ENCODE measurements at regions not wholly inside any gene's neighbourhood (a gene's known extent, or its start where the extent isn't known, plus 50 kb on each side); places are given as distances from the start of the nearest gene placed in this dataset.

DNA sequence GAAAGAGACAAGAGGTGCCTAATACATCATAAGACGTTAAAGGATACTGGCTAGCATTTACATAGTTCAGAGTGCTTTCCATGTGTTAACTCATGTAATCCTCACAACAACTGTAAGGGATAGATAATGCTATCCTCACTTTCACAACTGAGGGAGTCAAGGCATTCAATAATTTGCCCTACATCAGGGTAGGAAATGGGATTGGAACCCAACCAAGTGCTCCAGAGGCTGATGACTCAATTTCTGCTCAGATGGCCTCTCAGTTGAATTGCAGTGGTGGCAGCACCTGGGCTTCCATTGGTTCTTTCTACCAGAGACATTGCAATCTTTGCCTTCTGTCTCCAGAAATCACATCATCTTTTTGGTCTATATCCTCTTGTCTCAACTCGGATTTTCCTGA lies 232.9 kb downstream of the ETS1 start:
- Histone ChIP-seq H3K9me2 (replicated peaks; ENCODE audit: low read depth, low read length) (no peaks in the 10 kb centered on the region), H3K79me2 (ENCODE audit: insufficient read depth, low read length) (no peaks in the 10 kb centered on the region), H3K27me3 (ENCODE audit: insufficient read depth, low read length, poor library complexity, severe bottlenecking) (no peaks in the 10 kb centered on the region), H3K9me3 (ENCODE audit: insufficient read depth, low read depth, low read length) (no peaks in the 10 kb centered on the region), H4K20me1 (ENCODE audit: insufficient read depth, low read length, poor library complexity, severe bottlenecking) (no peaks in the 10 kb centered on the region), H3K4me1 (ENCODE audit: insufficient read depth, low read length, poor library complexity, severe bottlenecking) (peaks cover 23% of the 10 kb centered on the region), H3F3A (ENCODE audit: low read depth) (no peaks in the 10 kb centered on the region), H3K9ac (ENCODE audit: low read depth, low read length, poor library complexity, severe bottlenecking) (no peak overlapping the region), H3K36me3 (ENCODE audit: insufficient read depth, low read length) (no peaks in the 10 kb centered on the region), H2AFZ (ENCODE audit: low read length) (no peak overlapping the region), H3K4me3 (ENCODE audit: low read length, poor library complexity, severe bottlenecking) (no peak overlapping the region), H3K4me2 (ENCODE audit: low read depth, low read length, poor library complexity, severe bottlenecking) (no peak overlapping the region)
- TF ChIP-seq, protein P1, sequence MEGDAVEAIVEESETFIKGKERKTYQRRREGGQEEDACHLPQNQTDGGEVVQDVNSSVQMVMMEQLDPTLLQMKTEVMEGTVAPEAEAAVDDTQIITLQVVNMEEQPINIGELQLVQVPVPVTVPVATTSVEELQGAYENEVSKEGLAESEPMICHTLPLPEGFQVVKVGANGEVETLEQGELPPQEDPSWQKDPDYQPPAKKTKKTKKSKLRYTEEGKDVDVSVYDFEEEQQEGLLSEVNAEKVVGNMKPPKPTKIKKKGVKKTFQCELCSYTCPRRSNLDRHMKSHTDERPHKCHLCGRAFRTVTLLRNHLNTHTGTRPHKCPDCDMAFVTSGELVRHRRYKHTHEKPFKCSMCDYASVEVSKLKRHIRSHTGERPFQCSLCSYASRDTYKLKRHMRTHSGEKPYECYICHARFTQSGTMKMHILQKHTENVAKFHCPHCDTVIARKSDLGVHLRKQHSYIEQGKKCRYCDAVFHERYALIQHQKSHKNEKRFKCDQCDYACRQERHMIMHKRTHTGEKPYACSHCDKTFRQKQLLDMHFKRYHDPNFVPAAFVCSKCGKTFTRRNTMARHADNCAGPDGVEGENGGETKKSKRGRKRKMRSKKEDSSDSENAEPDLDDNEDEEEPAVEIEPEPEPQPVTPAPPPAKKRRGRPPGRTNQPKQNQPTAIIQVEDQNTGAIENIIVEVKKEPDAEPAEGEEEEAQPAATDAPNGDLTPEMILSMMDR (conservative IDR thresholded peaks at IDR 0.05; ENCODE audit: low read length), result no peak
- no peak for TF ChIP-seq EZH2phosphoT487 (IDR thresholded peaks at IDR 0.05; ENCODE audit: borderline replicate concordance)

DNA sequence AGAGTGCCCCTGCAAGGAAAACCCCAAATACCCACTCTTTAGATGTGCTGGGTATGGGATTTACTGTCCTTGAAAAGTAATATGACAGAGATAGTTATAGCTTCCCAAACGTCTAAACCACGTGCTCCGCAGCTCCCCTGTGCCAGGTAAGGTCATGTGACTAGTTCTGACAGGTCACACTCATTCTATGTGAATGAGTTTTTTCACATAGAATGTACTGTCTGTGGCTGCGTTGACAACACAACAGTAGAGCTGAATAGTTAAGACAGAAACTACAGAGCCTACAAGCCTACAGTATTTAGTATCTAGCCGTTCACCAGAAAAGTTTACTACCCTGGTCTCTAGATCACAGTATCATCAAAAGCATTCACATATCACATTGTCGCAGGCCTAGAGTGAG lies 236.2 kb downstream of the ETS1 start:
- no peak overlapping the region for H3K4me3 ChIP-seq (ENCODE audit: low read length, poor library complexity, severe bottlenecking)
- no peaks in the 10 kb centered on the region for H3K27me3 ChIP-seq (ENCODE audit: insufficient read depth, low read length, poor library complexity, severe bottlenecking)
- no peak for TF ChIP-seq EZH2phosphoT487 (IDR thresholded peaks at IDR 0.05; ENCODE audit: borderline replicate concordance)
- TF ChIP-seq, protein P1 (conservative IDR thresholded peaks at IDR 0.05; ENCODE audit: low read length), result no peak
- no peaks in the 10 kb centered on the region for H4K20me1 ChIP-seq (ENCODE audit: insufficient read depth, low read length, poor library complexity, severe bottlenecking)
- no peak overlapping the region for H3K4me2 ChIP-seq (ENCODE audit: low read depth, low read length, poor library complexity, severe bottlenecking)
- no peaks in the 10 kb centered on the region for H3K36me3 ChIP-seq (ENCODE audit: insufficient read depth, low read length)
- H3F3A ChIP-seq (ENCODE audit: low read depth), result no peaks in the 10 kb centered on the region
- H3K9me3 ChIP-seq (ENCODE audit: insufficient read depth, low read depth, low read length), result no peaks in the 10 kb centered on the region
- H2AFZ ChIP-seq (ENCODE audit: low read length), result 0 out of 2 replicates have a peak overlapping the region, but pooled peaks have one; percentile 20
- H3K9me2 ChIP-seq (replicated peaks; ENCODE audit: low read depth, low read length), result no peaks in the 10 kb centered on the region
- H3K79me2 ChIP-seq (ENCODE audit: insufficient read depth, low read length), result no peaks in the 10 kb centered on the region
- peaks cover 23% of the 10 kb centered on the region for H3K4me1 ChIP-seq (ENCODE audit: insufficient read depth, low read length, poor library complexity, severe bottlenecking)
- no peak overlapping the region for H3K9ac ChIP-seq (ENCODE audit: low read depth, low read length, poor library complexity, severe bottlenecking)

DNA sequence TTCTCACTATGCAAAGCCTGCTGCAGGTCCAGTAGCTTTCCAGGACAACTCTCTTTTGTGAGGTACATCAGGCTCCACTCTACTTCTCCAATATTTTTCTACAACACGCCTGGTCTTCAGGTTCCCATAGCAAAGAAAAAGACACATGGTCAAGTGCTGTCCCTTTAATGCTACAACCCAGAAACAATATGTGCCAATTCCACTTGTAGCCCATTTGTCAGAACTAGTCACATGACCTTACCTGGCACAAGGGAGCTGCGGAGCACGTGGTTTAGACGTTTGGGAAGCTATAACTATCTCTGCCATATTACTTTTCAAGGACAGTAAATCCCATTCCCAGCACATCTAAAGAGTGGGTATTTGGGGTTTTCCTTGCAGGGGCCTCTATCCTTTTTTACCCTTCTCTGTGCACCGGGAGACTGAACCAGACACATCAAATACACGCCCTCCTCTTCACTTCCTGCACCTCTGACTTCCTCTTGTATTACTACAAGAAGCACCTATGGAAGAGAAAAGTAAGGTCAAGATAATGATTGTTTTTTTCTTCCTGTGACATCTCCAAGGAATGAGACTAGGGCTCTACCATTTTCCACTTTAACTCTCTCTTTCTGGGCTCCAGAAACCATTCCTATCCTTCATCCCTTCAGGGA lies 237.6 kb downstream of the ETS1 start:
- Histone ChIP-seq H3K79me2 (ENCODE audit: insufficient read depth, low read length) (no peaks in the 10 kb centered on the region), H3K9me2 (replicated peaks; ENCODE audit: low read depth, low read length) (no peaks in the 10 kb centered on the region), H3K27me3 (ENCODE audit: insufficient read depth, low read length, poor library complexity, severe bottlenecking) (no peaks in the 10 kb centered on the region), H2AFZ (ENCODE audit: low read length) (peak overlapping the region; percentile 68), H3K4me3 (ENCODE audit: low read length, poor library complexity, severe bottlenecking) (peak overlapping the region; percentile 12), H3K9ac (ENCODE audit: low read depth, low read length, poor library complexity, severe bottlenecking) (no peak overlapping the region), H4K20me1 (ENCODE audit: insufficient read depth, low read length, poor library complexity, severe bottlenecking) (no peaks in the 10 kb centered on the region), H3K36me3 (ENCODE audit: insufficient read depth, low read length) (no peaks in the 10 kb centered on the region), H3K4me1 (ENCODE audit: insufficient read depth, low read length, poor library complexity, severe bottlenecking) (peaks cover 23% of the 10 kb centered on the region), H3K4me2 (ENCODE audit: low read depth, low read length, poor library complexity, severe bottlenecking) (peak overlapping the region; percentile 28), H3F3A (ENCODE audit: low read depth) (no peaks in the 10 kb centered on the region), H3K9me3 (ENCODE audit: insufficient read depth, low read depth, low read length) (no peaks in the 10 kb centered on the region)
- TF ChIP-seq, protein P1 (conservative IDR thresholded peaks at IDR 0.05; ENCODE audit: low read length), result no peak
- no peak for TF ChIP-seq EZH2phosphoT487 (IDR thresholded peaks at IDR 0.05; ENCODE audit: borderline replicate concordance)
